Suprapubic skin (tissue), 4 donors: ENCODE measurements at regions not wholly inside any gene's neighbourhood (a gene's known extent, or its start where the extent isn't known, plus 50 kb on each side); places are given as distances from the start of the nearest gene placed in this dataset.

Source experiments
- DNase-seq, 2 donors: peaks; one replicate each; pipeline ENCODE4 v3.0.0-alpha.2; 2019; ENCODE audit warnings: low spot score in 2 of 2
- H3K27ac ChIP-seq: fragments of 200-600 bp; sonication (generic); one replicate; pipeline ENCODE4 v1.5.1; 2019
- H3K27me3 ChIP-seq: fragments of 200-600 bp; sonication (generic); one replicate; pipeline ENCODE4 v1.5.1; 2019
- H3K36me3 ChIP-seq: fragments of 200-600 bp; sonication (generic); one replicate; pipeline ENCODE4 v1.5.1; 2019
- H3K4me1 ChIP-seq: fragments of 200-600 bp; sonication (generic); one replicate; pipeline ENCODE4 v1.5.1; 2019
- H3K4me3 ChIP-seq: fragments of 200-600 bp; sonication (generic); one replicate; pipeline ENCODE4 v1.5.1; 2019; ENCODE audit warnings: mild to moderate bottlenecking
- H3K9me3 ChIP-seq: fragments of 200-600 bp; sonication (generic); one replicate; pipeline ENCODE4 v1.5.1; 2019
- EP300 ChIP-seq: sonication (generic); formaldehyde crosslinking; IDR thresholded peaks from one replicate; pipeline ENCODE4 v1.6.1; 2017; ENCODE audit warnings: antibody characterized with exemption
- POLR2A ChIP-seq, 2 donors: fragments of 450-650 bp; IDR thresholded peaks; one replicate each; pipeline ENCODE4 v1.6.1; 2017; ENCODE audit warnings: antibody characterized with exemption in 2 of 2, mild to moderate bottlenecking in 2 of 2, moderate library complexity in 2 of 2
- POLR2AphosphoS5 ChIP-seq, 3 donors: sonication (generic); formaldehyde crosslinking; IDR thresholded peaks; one replicate each; pipeline ENCODE4 v1.6.1; 2017; ENCODE audit warnings: antibody characterized with exemption in 3 of 3
- WGBS: methylation state at CpG from one replicate; pipeline ENCODE4 v1.1.5; 2018; 5-methylcytosine and 5-hydroxymethylcytosine counted together
- TF ChIP-seq, protein P1 (sequence below), 2 donors: fragments of 200-600 bp in 1 of 2; fragments of 450-650 bp in 1 of 2; sonication (generic) in 1 of 2; IDR thresholded peaks; one replicate each; pipeline ENCODE4 v1.5.1; 2016 to 2019; ENCODE audit warnings: antibody characterized with exemption in 2 of 2, mild to moderate bottlenecking in 1 of 2, moderate library complexity in 1 of 2

- H3K9me3 ChIP-seq = no peaks in the 10 kb centered on the region
- TF ChIP-seq, protein P1, sequence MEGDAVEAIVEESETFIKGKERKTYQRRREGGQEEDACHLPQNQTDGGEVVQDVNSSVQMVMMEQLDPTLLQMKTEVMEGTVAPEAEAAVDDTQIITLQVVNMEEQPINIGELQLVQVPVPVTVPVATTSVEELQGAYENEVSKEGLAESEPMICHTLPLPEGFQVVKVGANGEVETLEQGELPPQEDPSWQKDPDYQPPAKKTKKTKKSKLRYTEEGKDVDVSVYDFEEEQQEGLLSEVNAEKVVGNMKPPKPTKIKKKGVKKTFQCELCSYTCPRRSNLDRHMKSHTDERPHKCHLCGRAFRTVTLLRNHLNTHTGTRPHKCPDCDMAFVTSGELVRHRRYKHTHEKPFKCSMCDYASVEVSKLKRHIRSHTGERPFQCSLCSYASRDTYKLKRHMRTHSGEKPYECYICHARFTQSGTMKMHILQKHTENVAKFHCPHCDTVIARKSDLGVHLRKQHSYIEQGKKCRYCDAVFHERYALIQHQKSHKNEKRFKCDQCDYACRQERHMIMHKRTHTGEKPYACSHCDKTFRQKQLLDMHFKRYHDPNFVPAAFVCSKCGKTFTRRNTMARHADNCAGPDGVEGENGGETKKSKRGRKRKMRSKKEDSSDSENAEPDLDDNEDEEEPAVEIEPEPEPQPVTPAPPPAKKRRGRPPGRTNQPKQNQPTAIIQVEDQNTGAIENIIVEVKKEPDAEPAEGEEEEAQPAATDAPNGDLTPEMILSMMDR (IDR thresholded peaks at IDR 0.05) = no peak
- TF ChIP-seq EP300 = no peak
- no peak for TF ChIP-seq POLR2A (IDR thresholded peaks at IDR 0.05)
- no peak for TF ChIP-seq POLR2AphosphoS5 (IDR thresholded peaks at IDR 0.05)
- no peaks in the 10 kb centered on the region for H3K36me3 ChIP-seq
- H3K27me3 ChIP-seq = peaks cover under 1% of the 10 kb centered on the region
- no peaks in the 10 kb centered on the region for H3K4me1 ChIP-seq
- H3K4me3 ChIP-seq = no peak overlapping the region
- 82% methylated on average over 8 of the region's 8 CpGs for WGBS
- H3K27ac ChIP-seq = no peak overlapping the region
- no peak for DNase-seq
Measured at GRCh38 chr1:58064166-58064565, 482.4 kb downstream of the OMA1 start.

DNA sequence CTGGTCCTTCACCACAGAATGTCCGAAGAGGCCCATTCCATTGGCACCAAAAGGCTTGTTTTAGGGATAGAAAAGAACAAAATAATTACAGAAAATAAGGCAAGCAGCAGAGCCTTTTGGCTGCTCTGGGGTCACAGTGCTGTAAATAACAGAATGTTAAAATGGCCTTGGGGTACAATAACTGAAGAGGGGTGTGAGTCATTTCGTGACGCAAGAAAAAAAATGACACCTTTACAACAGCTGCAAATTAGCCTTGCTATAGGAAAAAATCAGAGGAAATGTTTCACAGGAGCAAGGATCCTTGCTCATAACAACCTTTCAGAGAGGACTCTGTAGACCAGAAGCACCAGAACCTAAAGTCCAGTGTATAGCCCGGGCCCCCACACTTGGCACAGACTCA is 483.4 kb downstream of the OMA1 start:
- Histone ChIP-seq H3K4me3 (no peak overlapping the region), H3K27me3 (peaks cover 3% of the 10 kb centered on the region), H3K27ac (no peak overlapping the region), H3K4me1 (no peaks in the 10 kb centered on the region), H3K9me3 (no peaks in the 10 kb centered on the region), H3K36me3 (no peaks in the 10 kb centered on the region)
- TF ChIP-seq, protein P1 (IDR thresholded peaks at IDR 0.05) = no peak
- TF ChIP-seq POLR2A (IDR thresholded peaks at IDR 0.05) (no peak), POLR2AphosphoS5 (IDR thresholded peaks at IDR 0.05) (no peak), EP300 (no peak)
- WGBS = 55% methylated on average over 4 of the region's 4 CpGs
- no peak for DNase-seq

DNA sequence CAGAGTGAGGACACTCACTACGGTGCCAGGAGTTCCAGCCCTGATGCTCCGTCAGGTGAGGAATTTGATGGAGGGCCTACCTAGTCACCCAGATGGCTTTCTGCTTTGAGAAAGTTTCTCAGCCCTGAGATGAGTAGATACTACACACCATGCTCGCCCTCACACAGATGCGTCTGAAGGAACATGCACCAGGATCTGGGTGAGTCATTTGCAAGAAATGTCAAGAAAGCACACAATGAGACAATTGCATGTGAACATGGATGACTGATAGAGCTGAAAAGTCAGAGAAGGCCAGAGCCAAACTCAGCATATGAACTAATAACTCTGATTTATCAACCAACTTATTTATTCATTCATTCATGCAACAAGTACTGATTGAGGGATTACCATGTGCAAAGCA is 483.9 kb downstream of the OMA1 start:
- TF ChIP-seq POLR2AphosphoS5 (IDR thresholded peaks at IDR 0.05) (no peak), EP300 (no peak), POLR2A (IDR thresholded peaks at IDR 0.05) (no peak)
- TF ChIP-seq, protein P1 (IDR thresholded peaks at IDR 0.05) = no peak
- no peaks in the 10 kb centered on the region for H3K9me3 ChIP-seq
- H3K36me3 ChIP-seq = no peaks in the 10 kb centered on the region
- no peak overlapping the region for H3K4me3 ChIP-seq
- DNase-seq = no peak
- WGBS = 91% methylated on average over 4 of the region's 4 CpGs
- H3K27me3 ChIP-seq = peaks cover 3% of the 10 kb centered on the region
- H3K27ac ChIP-seq = no peak overlapping the region
- no peaks in the 10 kb centered on the region for H3K4me1 ChIP-seq

GRCh38 chr1:58060559-58061170 is 485.9 kb downstream of the OMA1 start:
- no peak overlapping the region for H3K27ac ChIP-seq
- 32% methylated on average over 9 of the region's 9 CpGs for WGBS
- no peak for DNase-seq
- TF ChIP-seq POLR2A (IDR thresholded peaks at IDR 0.05) (no peak), EP300 (no peak), POLR2AphosphoS5 (IDR thresholded peaks at IDR 0.05) (no peak)
- TF ChIP-seq, protein P1 (IDR thresholded peaks at IDR 0.05) = no peak
- peaks cover 3% of the 10 kb centered on the region for H3K27me3 ChIP-seq
- no peaks in the 10 kb centered on the region for H3K9me3 ChIP-seq
- no peaks in the 10 kb centered on the region for H3K36me3 ChIP-seq
- H3K4me1 ChIP-seq = no peaks in the 10 kb centered on the region
- H3K4me3 ChIP-seq = no peak overlapping the region

DNA sequence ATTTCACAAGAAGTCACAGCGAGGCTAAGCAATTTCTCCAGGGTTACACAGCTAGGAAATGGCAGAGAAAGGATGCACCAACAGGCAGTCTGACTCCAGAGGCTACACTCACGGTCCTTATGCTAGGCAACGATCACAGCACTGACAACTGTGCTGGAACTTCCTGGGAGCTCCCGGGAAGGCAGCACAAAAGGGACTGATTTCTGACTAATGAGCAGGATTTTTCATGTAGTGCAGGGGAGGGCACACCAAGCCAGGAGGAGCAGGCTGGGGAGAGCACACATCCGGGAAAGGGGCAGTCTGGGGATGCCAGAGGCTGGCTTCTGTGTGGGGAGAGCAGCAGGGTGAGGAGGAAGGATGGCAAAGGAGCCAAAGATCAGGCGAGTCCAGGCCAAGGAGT is 486.7 kb downstream of the OMA1 start:
- 48% methylated on average over 6 of the region's 6 CpGs for WGBS
- Histone ChIP-seq H3K27ac (no peak overlapping the region), H3K9me3 (no peaks in the 10 kb centered on the region), H3K36me3 (no peaks in the 10 kb centered on the region), H3K4me3 (no peak overlapping the region), H3K27me3 (peaks cover 3% of the 10 kb centered on the region), H3K4me1 (no peaks in the 10 kb centered on the region)
- no peak for DNase-seq
- TF ChIP-seq EP300 (no peak), POLR2AphosphoS5 (IDR thresholded peaks at IDR 0.05) (no peak), POLR2A (IDR thresholded peaks at IDR 0.05) (no peak)
- TF ChIP-seq, protein P1 (IDR thresholded peaks at IDR 0.05) = no peak
